HepG2 (cell line): ENCODE measurements at regions not wholly inside any gene's neighbourhood (a gene's known extent, or its start where the extent isn't known, plus 50 kb on each side); places are given as distances from the start of the nearest gene placed in this dataset.

Experiments used
- CBX5 ChIP-seq: sonication (generic); formaldehyde crosslinking; IDR thresholded peaks from 2 replicates; pipeline ENCODE4 v1.4.0; 2020; ENCODE audit warnings: missing genetic modification reagents, borderline replicate concordance
- HOXA9 ChIP-seq: sonication (generic); formaldehyde crosslinking; IDR thresholded peaks from 2 replicates; pipeline ENCODE4 v1.8.1; 2022; ENCODE audit warnings: missing genetic modification reagents, mild to moderate bottlenecking, moderate library complexity, borderline replicate concordance
- NFKBIZ ChIP-seq: IDR thresholded peaks from 2 replicates; pipeline ENCODE4 v1.6.1; 2018; ENCODE audit warnings: missing genetic modification reagents, missing compliant biosample characterization
- SMC3 ChIP-seq: IDR thresholded peaks from 2 replicates; pipeline ENCODE4 v1.6.1; 2011; ENCODE audit warnings: low read length, improper control_type of control experiment
- TARDBP ChIP-seq: sonication (generic); formaldehyde crosslinking; IDR thresholded peaks from 2 replicates; pipeline ENCODE4 v1.8.0; 2022; ENCODE audit warnings: mild to moderate bottlenecking, missing genetic modification reagents
- TFAP4 ChIP-seq: sonication (generic); IDR thresholded peaks from 2 replicates; pipeline ENCODE4 v1.6.1; 2016; ENCODE audit warnings: low read depth, borderline replicate concordance
- U2AF1 ChIP-seq: fragments of 200-400 bp; formaldehyde crosslinking; optimal IDR thresholded peaks from 2 replicates; pipeline ENCODE3; 2017; ENCODE audit warnings: mild to moderate bottlenecking, low read depth, low read length
- ZBTB1 ChIP-seq: sonication (generic); formaldehyde crosslinking; IDR thresholded peaks from 2 replicates; pipeline ENCODE4 v1.4.0; 2020; ENCODE audit warnings: missing genetic modification reagents, borderline replicate concordance

DNA sequence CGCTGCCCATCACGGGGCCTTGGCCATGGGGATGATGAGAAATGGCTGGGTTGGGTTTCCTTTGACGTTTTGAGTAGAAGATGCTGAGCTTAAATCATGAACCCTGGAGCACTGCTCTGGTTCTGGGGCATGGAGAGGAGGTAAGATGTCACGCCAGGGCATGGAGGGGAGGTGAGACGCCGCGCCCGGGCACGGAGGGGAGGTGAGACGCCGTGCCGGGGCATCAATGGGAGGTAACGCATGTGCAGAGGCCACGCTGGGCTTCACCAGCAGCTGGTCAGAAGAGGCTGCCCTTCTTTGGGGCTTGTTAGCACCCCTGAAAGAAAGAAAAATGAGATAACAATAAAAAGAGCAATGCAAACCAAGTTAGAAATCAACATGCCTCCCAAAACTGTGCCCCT lies 322.5 kb upstream of the IRX4 start:
- TF ChIP-seq TARDBP (CRISPR knock-in tag) (no peak), ZBTB1 (CRISPR knock-in tag) (no peak), U2AF1 (no peak), TFAP4 (no peak), NFKBIZ (no peak), CBX5 (CRISPR knock-in tag) (no peak), SMC3 (no peak), HOXA9 (CRISPR knock-in tag) (no peak)
